ENCODE measurements at regions not wholly inside any gene's neighbourhood (a gene's known extent, or its start where the extent isn't known, plus 50 kb on each side); places are given as distances from the start of the nearest gene placed in this dataset.

- TF ChIP-seq HOXA7 (CRISPR knock-in tag; IDR thresholded peaks at IDR 0.05): no peak
- TF ChIP-seq RNF2 (IDR thresholded peaks at IDR 0.05; ENCODE audit: borderline replicate concordance, low read depth): no peak
- no peak for TF ChIP-seq ZC3H11A (IDR thresholded peaks at IDR 0.05)
- TF ChIP-seq ELK1 (IDR thresholded peaks at IDR 0.05; ENCODE audit: low read depth, low read length): no peak
- no peak for TF ChIP-seq PHF8 (IDR thresholded peaks at IDR 0.05; ENCODE audit: borderline replicate concordance, low read depth)
- no peak for TF ChIP-seq JUN (IDR thresholded peaks at IDR 0.05)
- TF ChIP-seq RARB (CRISPR knock-in tag; IDR thresholded peaks at IDR 0.05): no peak
- no peak for TF ChIP-seq CTCF (IDR thresholded peaks at IDR 0.05)
- no peak for TF ChIP-seq GATA3 (IDR thresholded peaks at IDR 0.05; ENCODE audit: borderline replicate concordance)
- TF ChIP-seq ESRRA (IDR thresholded peaks at IDR 0.05; ENCODE audit: borderline replicate concordance, low read length): no peak
- no peak for TF ChIP-seq ZNF302 (CRISPR knock-in tag; IDR thresholded peaks at IDR 0.05)
- no peak for TF ChIP-seq FOSB (CRISPR knock-in tag; IDR thresholded peaks at IDR 0.05)
- no peak for TF ChIP-seq JUNB (IDR thresholded peaks at IDR 0.05)
- Histone ChIP-seq H3K4me3 (no peak overlapping the region), H3K4me2 (no peak overlapping the region), H3K9me3 (no peaks in the 10 kb centered on the region), H3K4me1 (no peaks in the 10 kb centered on the region), H3K27ac (no peak overlapping the region)
- DNase-seq (ENCODE audit: low read depth in 1 of 2, low spot score in 1 of 2) (no peak), FAIRE-seq (no peak), ATAC-seq (no peak)
- ChIA-PET POLR2A (no interaction called here), CTCF (no interaction called here)
- WGBS (ENCODE audit: missing lambda C conversion rate): 21% methylated on average over 1 of the region's 1 CpG
Measured at GRCh38 chr4:134139188-134139587, 62.4 kb downstream of the PABPC4L start.

GRCh38 chr4:134132086-134132783, 69.4 kb downstream of the PABPC4L start:
- H3K27ac ChIP-seq: no peak overlapping the region
- no peak overlapping the region for H3K4me3 ChIP-seq
- FAIRE-seq: no peak
- H3K4me1 ChIP-seq: no peaks in the 10 kb centered on the region
- DNase-seq (ENCODE audit: low read depth in 1 of 2, low spot score in 1 of 2): peak in 1 of 2 experiments; percentile 10
- no peak for ATAC-seq
- ChIA-PET POLR2A (no interaction called here), CTCF (no interaction called here)
- no peak overlapping the region for H3K4me2 ChIP-seq
- WGBS (ENCODE audit: missing lambda C conversion rate): 28% methylated on average over 3 of the region's 3 CpGs
- TF ChIP-seq MAX (IDR thresholded peaks at IDR 0.05) (no peak), E2F6 (IDR thresholded peaks at IDR 0.05; ENCODE audit: borderline replicate concordance, low read depth) (no peak), NR3C1 (IDR thresholded peaks at IDR 0.05) (no peak), FOXS1 (CRISPR knock-in tag; IDR thresholded peaks at IDR 0.05) (no peak), EHMT2 (IDR thresholded peaks at IDR 0.05; ENCODE audit: low read depth) (no peak)
- H3K9me3 ChIP-seq: no peaks in the 10 kb centered on the region

- no peak for ATAC-seq
- Histone ChIP-seq H3K27ac (no peak overlapping the region), H3K4me3 (no peak overlapping the region), H3K4me1 (no peaks in the 10 kb centered on the region), H3K4me2 (no peak overlapping the region), H3K9me3 (no peaks in the 10 kb centered on the region)
- FAIRE-seq: no peak
- CTCF ChIA-PET: interaction anchor here (0.6 kb wide), 1 partner anchor 962 kb away, joined by 3 read pairs; no protein-coding TSS in a partner anchor
- WGBS (ENCODE audit: missing lambda C conversion rate): 83% methylated on average over 3 of the region's 5 CpGs
- DNase-seq (ENCODE audit: low read depth in 1 of 2, low spot score in 1 of 2): no peak
- POLR2A ChIA-PET: no interaction called here
- TF ChIP-seq FOXS1 (CRISPR knock-in tag; IDR thresholded peaks at IDR 0.05): no peak
- TF ChIP-seq GATA3 (IDR thresholded peaks at IDR 0.05; ENCODE audit: borderline replicate concordance): no peak
- TF ChIP-seq EHF (CRISPR knock-in tag; IDR thresholded peaks at IDR 0.05): no peak
- TF ChIP-seq JUN (IDR thresholded peaks at IDR 0.05): no peak
- no peak for TF ChIP-seq POLR2AphosphoS2 (conservative IDR thresholded peaks at IDR 0.05; ENCODE audit: low read length)
- TF ChIP-seq SMC3 (IDR thresholded peaks at IDR 0.05): no peak
- no peak for TF ChIP-seq ZC3H11A (IDR thresholded peaks at IDR 0.05)
- no peak for TF ChIP-seq RNF2 (IDR thresholded peaks at IDR 0.05; ENCODE audit: borderline replicate concordance, low read depth)
- TF ChIP-seq HDAC2 (IDR thresholded peaks at IDR 0.05): no peak
- TF ChIP-seq REST (IDR thresholded peaks at IDR 0.05): no peak
- TF ChIP-seq MYC (IDR thresholded peaks at IDR 0.05; ENCODE audit: borderline replicate concordance, low read length): no peak
- no peak for TF ChIP-seq FOSB (CRISPR knock-in tag; IDR thresholded peaks at IDR 0.05)
- no peak for TF ChIP-seq JUNB (IDR thresholded peaks at IDR 0.05)
- TF ChIP-seq POLR2A (IDR thresholded peaks at IDR 0.05; ENCODE audit: low read length): no peak
- no peak for TF ChIP-seq SREBF2 (IDR thresholded peaks at IDR 0.05)
- no peak for TF ChIP-seq KDM5A (IDR thresholded peaks at IDR 0.05)
Measured at GRCh38 chr4:134126955-134127354, 74.6 kb downstream of the PABPC4L start.

Measured in A549 (cell line).